ENCODE measurements at regions not wholly inside any gene's neighbourhood (a gene's known extent, or its start where the extent isn't known, plus 50 kb on each side); places are given as distances from the start of the nearest gene placed in this dataset.

- no peak for DNase-seq (ENCODE audit: low read depth)
- TF ChIP-seq CTCF (IDR thresholded peaks at IDR 0.05; ENCODE audit: insufficient read depth, low read length) = no peak
- no peak overlapping the region for H3K4me3 ChIP-seq (ENCODE audit: low read depth, low read length)
Observed at GRCh38 chr2:171629113-171629512, 58.2 kb upstream of the DYNC1I2 start.

GRCh38 chr2:171630089-171630770, 57.0 kb upstream of the DYNC1I2 start:
- no peak for TF ChIP-seq CTCF (IDR thresholded peaks at IDR 0.05; ENCODE audit: insufficient read depth, low read length)
- DNase-seq (ENCODE audit: low read depth) = no peak

GRCh38 chr2:171630812-171631626, 56.2 kb upstream of the DYNC1I2 start:
- TF ChIP-seq CTCF (IDR thresholded peaks at IDR 0.05; ENCODE audit: insufficient read depth, low read length) = no peak
- H3K4me3 ChIP-seq (ENCODE audit: low read depth, low read length) = no peak overlapping the region
- DNase-seq (ENCODE audit: low read depth) = peak; percentile 75

More at GRCh38 chr2:171630089-171630770, 57.0 kb upstream of the DYNC1I2 start:
- no peak overlapping the region for H3K4me3 ChIP-seq (ENCODE audit: low read depth, low read length)

Data from fibroblast of the aortic adventitia (primary cell).